ENCODE measurements at regions not wholly inside any gene's neighbourhood (a gene's known extent, or its start where the extent isn't known, plus 50 kb on each side); places are given as distances from the start of the nearest gene placed in this dataset.

GRCh38 chr2:15714002-15714401 lies 122.3 kb downstream of the DDX1 start:
- TF ChIP-seq POLR2A (IDR thresholded peaks at IDR 0.05) (no peak), CTCF (IDR thresholded peaks at IDR 0.05) (no peak)

Data from thyroid gland (tissue), 4 donors.